ENCODE measurements at regions not wholly inside any gene's neighbourhood (a gene's known extent, or its start where the extent isn't known, plus 50 kb on each side); places are given as distances from the start of the nearest gene placed in this dataset.

- Histone ChIP-seq H3K4me3 (no peak overlapping the region), H3K9me3 (no peaks in the 10 kb centered on the region), H3K4me1 (no peaks in the 10 kb centered on the region), H3K27ac (no peak overlapping the region), H3K27me3 (peaks cover 0 to 8% of the 10 kb centered on the region in 2 donors), H3K36me3 (no peaks in the 10 kb centered on the region)
- intact Hi-C loops (cut with DNase I; ENCODE audit: low total_unique reads): no loop called here
- TF ChIP-seq CTCF (IDR thresholded peaks at IDR 0.05): no peak
- no peak for DNase-seq
These were observed 208.0 kb upstream of the PPP2R2D start for GRCh38 chr10:131692686-131693334.

GRCh38 chr10:131693766-131694165 lies 207.0 kb upstream of the PPP2R2D start:
- H3K9me3 ChIP-seq: no peaks in the 10 kb centered on the region
- H3K36me3 ChIP-seq: no peaks in the 10 kb centered on the region
- H3K4me1 ChIP-seq: no peaks in the 10 kb centered on the region
- H3K27me3 ChIP-seq: peaks cover 0 to 8% of the 10 kb centered on the region in 2 donors
- intact Hi-C loops (cut with DNase I; ENCODE audit: low total_unique reads): no loop called here
- no peak overlapping the region for H3K27ac ChIP-seq
- no peak for TF ChIP-seq CTCF (IDR thresholded peaks at IDR 0.05)
- no peak for DNase-seq
- no peak overlapping the region for H3K4me3 ChIP-seq

DNA sequence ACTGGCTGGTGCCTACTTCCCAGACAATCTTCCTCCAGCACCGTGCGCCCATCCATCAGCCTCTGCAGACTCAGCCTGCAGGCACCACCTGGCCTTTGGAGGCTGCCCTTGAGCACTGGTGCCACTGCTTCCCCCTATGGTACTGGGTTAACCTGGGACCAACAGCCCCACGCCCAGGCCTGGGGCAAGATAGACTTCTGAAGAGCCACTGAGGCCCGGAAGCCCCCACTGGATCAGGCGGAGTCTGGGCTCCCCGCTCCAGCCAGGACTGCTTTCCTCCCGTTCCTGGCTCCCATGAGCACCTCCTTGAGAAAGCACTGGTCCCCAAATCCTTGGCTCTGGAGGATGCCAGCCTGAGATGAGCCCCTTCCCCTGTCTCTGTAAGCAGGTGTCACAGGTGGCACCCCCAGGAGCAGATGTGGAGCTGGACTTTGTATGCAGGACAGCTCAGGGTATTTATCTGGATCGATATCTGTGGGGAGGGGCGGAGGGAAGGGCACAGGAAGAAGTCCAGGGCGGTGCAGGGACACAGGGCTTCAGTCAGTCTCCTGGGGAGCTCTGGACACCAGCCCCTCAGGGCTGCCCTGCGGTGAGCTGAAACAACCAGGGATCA lies 206.5 kb upstream of the PPP2R2D start:
- Histone ChIP-seq H3K9me3 (no peaks in the 10 kb centered on the region), H3K27ac (no peak overlapping the region), H3K4me3 (no peak overlapping the region), H3K4me1 (no peaks in the 10 kb centered on the region), H3K36me3 (no peaks in the 10 kb centered on the region), H3K27me3 (peaks cover 0 to 8% of the 10 kb centered on the region in 2 donors)
- no peak for TF ChIP-seq CTCF (IDR thresholded peaks at IDR 0.05)
- intact Hi-C loops (cut with DNase I; ENCODE audit: low total_unique reads): no loop called here
- DNase-seq: no peak

DNA sequence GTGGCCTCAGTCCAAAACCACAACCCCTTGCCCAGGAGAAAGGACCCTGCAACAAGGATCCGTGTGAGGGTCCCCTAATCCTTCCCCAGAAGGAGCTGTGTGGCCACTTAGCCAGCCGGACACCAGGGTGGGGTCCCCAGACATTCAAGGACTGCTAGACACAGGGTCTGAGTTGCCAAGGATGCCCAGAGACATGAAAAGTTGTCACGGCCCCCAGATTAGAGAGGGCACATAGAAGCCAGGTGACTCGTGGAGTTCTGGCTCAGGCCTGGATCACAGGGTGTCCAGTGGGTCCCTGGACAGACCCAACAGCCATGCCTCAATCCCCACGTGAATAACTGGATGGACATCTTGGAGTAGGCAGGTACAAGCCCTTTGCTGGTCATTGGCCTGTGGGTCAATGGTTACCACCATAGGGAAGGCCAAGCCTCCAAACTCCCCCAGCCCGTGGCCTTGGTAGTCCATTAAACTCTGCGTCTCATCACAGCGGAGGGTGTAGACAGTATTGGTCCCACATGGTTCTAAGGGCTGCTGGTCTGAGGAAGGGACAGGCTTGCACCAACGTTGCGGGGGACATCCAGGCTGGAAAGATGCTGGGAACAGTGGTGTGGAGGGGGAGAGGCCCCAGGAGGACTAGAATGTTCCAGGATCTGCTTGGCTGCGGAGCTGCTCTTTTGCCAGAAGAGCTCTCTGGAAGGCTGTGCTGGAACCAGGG lies 205.9 kb upstream of the PPP2R2D start:
- H3K27ac ChIP-seq: no peak overlapping the region
- intact Hi-C loops (cut with DNase I; ENCODE audit: low total_unique reads): no loop called here
- no peak for DNase-seq

More for the DNA sequence above, 205.9 kb upstream of the PPP2R2D start:
- no peak for TF ChIP-seq CTCF (IDR thresholded peaks at IDR 0.05)
- Histone ChIP-seq H3K36me3 (no peaks in the 10 kb centered on the region), H3K27me3 (peaks cover 0 to 8% of the 10 kb centered on the region in 2 donors), H3K9me3 (no peaks in the 10 kb centered on the region), H3K4me1 (no peaks in the 10 kb centered on the region), H3K4me3 (no peak overlapping the region)

Measured in tibial artery (tissue), 4 donors.